ENCODE measurements at regions not wholly inside any gene's neighbourhood (a gene's known extent, or its start where the extent isn't known, plus 50 kb on each side); places are given as distances from the start of the nearest gene placed in this dataset.

DNA sequence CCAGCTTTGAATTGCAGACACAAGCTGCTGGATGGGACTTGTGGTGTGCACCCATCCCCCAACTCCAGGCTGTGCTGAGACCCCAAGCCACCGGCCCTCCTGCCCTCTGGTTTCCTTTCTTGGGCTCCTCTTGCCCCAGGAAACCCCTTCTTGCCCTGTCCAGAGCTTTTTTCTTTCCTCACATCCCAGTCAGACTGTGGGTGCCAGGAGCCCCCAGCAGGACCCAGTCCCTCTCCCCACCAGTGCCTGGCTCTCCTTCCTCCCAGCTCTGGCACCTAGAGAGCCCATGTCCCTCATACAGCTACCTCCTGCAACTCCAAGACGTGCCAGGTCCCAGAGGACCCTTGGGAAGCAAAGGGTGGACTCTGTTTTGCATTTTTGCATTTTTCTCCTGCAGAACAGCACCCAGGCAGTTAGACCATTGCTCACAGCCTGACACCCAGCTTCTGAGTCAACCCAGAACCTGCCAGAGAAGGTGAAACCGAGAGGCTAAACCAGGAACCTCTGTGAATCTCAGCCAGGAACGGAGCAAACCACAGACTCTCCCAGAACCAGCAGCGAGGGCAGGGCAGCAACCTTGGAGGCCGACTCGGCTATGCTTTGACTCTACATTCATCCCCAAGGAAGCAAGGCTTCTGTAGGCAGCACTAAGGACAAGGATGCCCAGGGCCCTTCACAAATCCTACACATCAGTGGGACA lies 221.1 kb downstream of the ANAPC1 start:
- Mint-ChIP-seq H3K9me3 (no peaks in the 10 kb centered on the region), H3K4me3 (no peak overlapping the region), H3K27me3 (no peaks in the 10 kb centered on the region), H3K36me3 (ENCODE audit: low read depth) (no peaks in the 10 kb centered on the region), H3K4me1 (peaks cover 11% of the 10 kb centered on the region), H3K27ac (no peak overlapping the region)
- ChIA-PET POLR2A (no interaction called here), CTCF (no interaction called here)
- no peak for TF ChIP-seq CTCF (IDR thresholded peaks at IDR 0.05)
- DNase-seq: no peak
- intact Hi-C loops (cut with micrococcal nuclease): no loop called here
- no peak for ATAC-seq (ENCODE audit: low read depth)

DNA sequence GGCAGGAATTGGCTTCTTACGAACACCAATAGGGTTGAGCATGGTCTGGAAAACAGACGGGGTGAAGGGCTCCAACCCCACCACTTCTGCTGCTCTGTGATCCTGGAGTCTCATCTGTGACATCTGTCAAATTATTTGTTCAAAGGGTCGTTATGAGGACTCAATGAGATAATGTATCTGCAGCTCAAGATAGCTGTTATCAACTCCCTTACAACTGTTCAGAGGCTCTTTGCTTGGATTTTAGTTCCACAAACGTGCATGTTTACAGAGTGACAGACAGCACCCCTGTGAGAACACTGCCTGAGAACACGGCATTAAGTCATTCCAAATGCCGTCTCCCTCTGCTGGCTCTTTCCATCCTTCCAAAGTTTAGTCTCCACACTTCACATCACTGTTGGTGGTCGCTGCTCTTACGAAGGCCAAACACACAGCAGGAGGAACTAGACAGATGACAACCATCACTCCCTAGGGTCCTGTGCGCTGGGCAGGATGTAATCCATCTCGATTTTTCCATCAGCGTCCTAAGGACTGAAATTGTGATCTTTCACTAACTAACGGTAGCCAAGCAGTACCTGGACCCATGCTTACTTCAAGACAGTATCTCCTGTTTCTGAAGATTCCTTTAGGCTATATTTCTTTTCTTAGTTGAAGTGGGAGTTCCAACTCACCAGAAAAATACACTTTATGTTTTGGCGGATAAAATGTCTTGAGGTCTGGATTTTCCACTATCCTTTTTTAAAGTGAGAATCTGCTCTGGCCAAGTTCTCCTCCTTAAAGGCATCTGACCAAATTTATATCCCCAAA lies 220.3 kb downstream of the ANAPC1 start:
- Mint-ChIP-seq H3K4me1 (peaks cover 11% of the 10 kb centered on the region), H3K27me3 (no peaks in the 10 kb centered on the region), H3K27ac (no peak overlapping the region), H3K36me3 (ENCODE audit: low read depth) (no peaks in the 10 kb centered on the region), H3K4me3 (no peak overlapping the region), H3K9me3 (no peaks in the 10 kb centered on the region)
- intact Hi-C loops (cut with micrococcal nuclease): no loop called here
- CTCF ChIA-PET: no interaction called here
- no peak for ATAC-seq (ENCODE audit: low read depth)
- no peak for TF ChIP-seq CTCF (IDR thresholded peaks at IDR 0.05)
- DNase-seq: no peak
- POLR2A ChIA-PET: no interaction called here

GRCh38 chr2:111664275-111664850 lies 219.6 kb downstream of the ANAPC1 start:
- Mint-ChIP-seq H3K36me3 (ENCODE audit: low read depth) (no peaks in the 10 kb centered on the region), H3K9me3 (no peaks in the 10 kb centered on the region), H3K27me3 (no peaks in the 10 kb centered on the region), H3K4me3 (no peak overlapping the region), H3K4me1 (peaks cover 6% of the 10 kb centered on the region), H3K27ac (no peak overlapping the region)
- intact Hi-C loops (cut with micrococcal nuclease): no loop called here
- DNase-seq (no peak), ATAC-seq (ENCODE audit: low read depth) (no peak)
- TF ChIP-seq CTCF (IDR thresholded peaks at IDR 0.05): no peak
- CTCF ChIA-PET: no interaction called here
- POLR2A ChIA-PET: no interaction called here

- no peaks in the 10 kb centered on the region for H3K36me3 Mint-ChIP-seq (ENCODE audit: low read depth)
- CTCF ChIA-PET: no interaction called here
- no peaks in the 10 kb centered on the region for H3K9me3 Mint-ChIP-seq
- peaks cover 4% of the 10 kb centered on the region for H3K4me1 Mint-ChIP-seq
- H3K4me3 Mint-ChIP-seq: no peak overlapping the region
- POLR2A ChIA-PET: no interaction called here
- intact Hi-C loops (cut with micrococcal nuclease): no loop called here
- no peak overlapping the region for H3K27ac Mint-ChIP-seq
- ATAC-seq (ENCODE audit: low read depth) (no peak), DNase-seq (no peak)
- H3K27me3 Mint-ChIP-seq: no peaks in the 10 kb centered on the region
- no peak for TF ChIP-seq CTCF (IDR thresholded peaks at IDR 0.05)
These were observed 219.0 kb downstream of the ANAPC1 start for GRCh38 chr2:111665011-111665410.

- Mint-ChIP-seq H3K9me3 (no peaks in the 10 kb centered on the region), H3K27ac (no peak overlapping the region), H3K27me3 (no peaks in the 10 kb centered on the region), H3K4me1 (peaks cover 4% of the 10 kb centered on the region), H3K36me3 (ENCODE audit: low read depth) (no peaks in the 10 kb centered on the region), H3K4me3 (no peak overlapping the region)
- DNase-seq (no peak), ATAC-seq (ENCODE audit: low read depth) (no peak)
- POLR2A ChIA-PET: no interaction called here
- no peak for TF ChIP-seq CTCF (IDR thresholded peaks at IDR 0.05)
- CTCF ChIA-PET: no interaction called here
- intact Hi-C loops (cut with micrococcal nuclease): no loop called here
These were observed 218.4 kb downstream of the ANAPC1 start for GRCh38 chr2:111665551-111666116.

Data from activated B cell treated with CpG ODN at 0.5 μM for 24 hours (primary cell).